Vagina (tissue), 2 donors: ENCODE measurements at regions not wholly inside any gene's neighbourhood (a gene's known extent, or its start where the extent isn't known, plus 50 kb on each side); places are given as distances from the start of the nearest gene placed in this dataset.

Experiments
- CTCF ChIP-seq, 3 experiments: fragments of 450-650 bp in 2 of 3; fragments of 200-600 bp in 1 of 3; sonication (generic) in 1 of 3; IDR thresholded peaks; one replicate each; pipeline ENCODE4 v1.5.1; 2017 to 2019; ENCODE audit warnings: antibody characterized with exemption in 3 of 3, mild to moderate bottlenecking in 2 of 3, moderate library complexity in 2 of 3
- POLR2AphosphoS5 ChIP-seq, 2 donors: sonication (generic); formaldehyde crosslinking; IDR thresholded peaks; one replicate each; pipeline ENCODE4 v1.9.0; 2017; ENCODE audit warnings: antibody characterized with exemption in 2 of 2, mild to moderate bottlenecking in 2 of 2, low read depth in 1 of 2; ENCODE audit not compliant: insufficient read depth in 1 of 2

GRCh38 chr5:163626904-163627434, 121.5 kb downstream of the MAT2B start:
- TF ChIP-seq POLR2AphosphoS5 (IDR thresholded peaks at IDR 0.05; ENCODE audit: insufficient read depth in 1 of 2, low read depth in 1 of 2): no peak
- no peak for TF ChIP-seq CTCF (IDR thresholded peaks at IDR 0.05)
